ENCODE measurements at regions not wholly inside any gene's neighbourhood (a gene's known extent, or its start where the extent isn't known, plus 50 kb on each side); places are given as distances from the start of the nearest gene placed in this dataset.
A peak's percentile ranks its signal among the peaks of the same experiment; 100 is the strongest.

- H3K4me3 ChIP-seq (ENCODE audit: low read depth, low read length): no peak overlapping the region
- DNase-seq (ENCODE audit: low read depth): no peak
- TF ChIP-seq CTCF (conservative IDR thresholded peaks at IDR 0.05; ENCODE audit: low read depth, low read length): no peak
Observed at GRCh38 chr2:181776336-181776735, 96.0 kb upstream of the NEUROD1 start.

GRCh38 chr2:181777734-181778133, 97.4 kb upstream of the NEUROD1 start:
- no peak overlapping the region for H3K4me3 ChIP-seq (ENCODE audit: low read depth, low read length)
- no peak for TF ChIP-seq CTCF (conservative IDR thresholded peaks at IDR 0.05; ENCODE audit: low read depth, low read length)
- no peak for DNase-seq (ENCODE audit: low read depth)

- no peak for TF ChIP-seq CTCF (conservative IDR thresholded peaks at IDR 0.05; ENCODE audit: low read depth, low read length)
- H3K4me3 ChIP-seq (ENCODE audit: low read depth, low read length): no peak overlapping the region
- no peak for DNase-seq (ENCODE audit: low read depth)
Observed at GRCh38 chr2:181778621-181779201, 98.4 kb upstream of the NEUROD1 start.

- no peak overlapping the region for H3K4me3 ChIP-seq (ENCODE audit: low read depth, low read length)
- TF ChIP-seq CTCF (conservative IDR thresholded peaks at IDR 0.05; ENCODE audit: low read depth, low read length): no peak
- DNase-seq (ENCODE audit: low read depth): no peak
Observed at GRCh38 chr2:181779288-181780021, 99.1 kb upstream of the NEUROD1 start.

GRCh38 chr2:181780047-181780651, 99.8 kb upstream of the NEUROD1 start:
- peak; percentile 88 for DNase-seq (ENCODE audit: low read depth)
- TF ChIP-seq CTCF (conservative IDR thresholded peaks at IDR 0.05; ENCODE audit: low read depth, low read length): no peak
- peak overlapping the region; percentile 12 for H3K4me3 ChIP-seq (ENCODE audit: low read depth, low read length)

GRCh38 chr2:181780657-181781056, 100.3 kb upstream of the NEUROD1 start:
- no peak for TF ChIP-seq CTCF (conservative IDR thresholded peaks at IDR 0.05; ENCODE audit: low read depth, low read length)
- peak; percentile 57 for DNase-seq (ENCODE audit: low read depth)
- peak overlapping the region; percentile 12 for H3K4me3 ChIP-seq (ENCODE audit: low read depth, low read length)

Data from epithelial cell of proximal tubule (primary cell).